NCI-H2107 treated with DMSO at 0.1 percent for 48 hours (cell line): ENCODE measurements at regions not wholly inside any gene's neighbourhood (a gene's known extent, or its start where the extent isn't known, plus 50 kb on each side); places are given as distances from the start of the nearest gene placed in this dataset.

Experiments used
- DNase-seq: peaks from one replicate; lab custom pipeline; 2025; ENCODE audit not compliant: unreplicated experiment; lab: John Stamatoyannopoulos, UW

DNA sequence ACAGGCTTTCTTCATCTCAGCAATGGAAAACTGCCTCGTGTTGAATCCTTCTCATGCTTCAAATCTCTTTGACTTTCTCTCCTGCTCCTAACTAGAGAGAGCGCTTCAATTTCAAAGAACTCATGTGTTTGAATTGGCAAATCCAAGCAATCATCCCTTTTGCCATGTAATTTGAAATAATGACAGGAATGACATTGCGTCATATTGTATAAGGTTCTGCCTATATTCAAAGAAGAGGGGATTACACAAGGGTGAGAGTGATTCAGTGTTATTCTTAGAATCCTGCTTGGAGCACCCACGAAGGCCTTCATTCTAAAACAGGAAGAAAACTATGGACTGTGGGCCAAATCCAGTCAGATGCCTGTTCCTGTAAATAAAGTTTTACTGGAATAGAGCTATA, 720.6 kb downstream of the JRKL start:
- no peak for DNase-seq

DNA sequence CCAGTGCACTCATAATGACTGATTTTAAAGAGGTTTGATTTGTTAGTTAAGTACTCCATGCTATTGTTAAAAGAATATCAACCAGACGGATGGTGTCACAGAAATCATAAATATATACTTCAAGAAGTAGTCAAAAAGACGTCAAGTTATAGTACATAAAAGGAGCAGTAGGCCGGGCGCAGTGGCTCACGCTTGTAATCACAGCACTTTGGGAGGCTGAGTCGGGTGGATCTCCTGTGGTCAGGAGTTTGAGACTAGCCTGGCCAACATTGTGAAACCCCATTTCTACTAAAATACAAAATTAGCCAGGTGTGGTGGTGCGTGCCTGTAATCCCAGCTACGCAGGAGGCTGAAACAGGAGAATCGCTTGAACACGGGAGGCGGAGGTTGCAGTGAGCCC, 721.7 kb downstream of the JRKL start:
- DNase-seq, result no peak

DNA sequence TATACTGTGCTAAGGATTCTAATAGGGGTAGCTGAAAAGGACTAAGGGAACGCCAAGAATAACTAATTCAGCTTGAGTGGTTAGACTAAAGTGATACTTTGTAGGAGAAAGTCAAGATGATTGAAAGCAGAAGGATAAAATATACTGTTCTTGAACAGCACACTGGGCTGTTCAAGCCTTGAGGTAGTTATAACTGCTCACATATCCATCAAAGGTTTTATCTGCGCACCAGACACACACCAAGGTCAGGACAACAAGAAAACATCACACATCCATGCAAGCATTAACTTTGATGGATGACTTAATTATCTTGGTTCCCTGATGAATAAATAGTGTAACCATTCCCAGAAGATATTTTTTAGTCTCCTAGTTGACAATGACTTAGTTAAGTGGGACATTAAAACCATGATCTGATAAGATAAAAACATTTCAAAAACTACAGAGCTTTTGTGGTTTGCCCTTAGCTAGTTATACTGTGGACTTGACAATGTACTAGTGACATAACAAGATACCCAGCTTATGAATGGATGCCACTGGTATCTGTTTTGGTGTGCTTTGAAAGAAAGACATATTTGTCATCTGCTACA, 728.9 kb downstream of the JRKL start:
- DNase-seq, result no peak

DNA sequence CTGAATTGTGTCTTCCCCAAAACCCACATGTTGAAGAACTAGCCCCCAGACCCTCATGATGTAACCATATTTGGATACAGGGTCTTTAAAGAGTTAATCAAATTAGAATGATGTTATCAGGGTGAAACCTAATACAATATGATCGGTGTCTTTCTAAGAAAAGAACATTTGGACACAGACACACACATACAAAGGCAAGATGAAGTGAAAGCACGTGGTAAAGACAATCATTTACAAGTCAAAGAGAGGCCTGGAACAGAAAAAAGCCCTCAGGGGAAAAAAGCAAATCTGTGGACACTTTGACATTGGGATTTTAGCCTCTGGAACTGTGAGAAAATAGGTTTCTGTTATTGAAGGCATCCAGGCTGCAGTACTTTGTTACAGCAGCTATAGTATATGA, 733.4 kb downstream of the JRKL start:
- DNase-seq, result no peak

DNA sequence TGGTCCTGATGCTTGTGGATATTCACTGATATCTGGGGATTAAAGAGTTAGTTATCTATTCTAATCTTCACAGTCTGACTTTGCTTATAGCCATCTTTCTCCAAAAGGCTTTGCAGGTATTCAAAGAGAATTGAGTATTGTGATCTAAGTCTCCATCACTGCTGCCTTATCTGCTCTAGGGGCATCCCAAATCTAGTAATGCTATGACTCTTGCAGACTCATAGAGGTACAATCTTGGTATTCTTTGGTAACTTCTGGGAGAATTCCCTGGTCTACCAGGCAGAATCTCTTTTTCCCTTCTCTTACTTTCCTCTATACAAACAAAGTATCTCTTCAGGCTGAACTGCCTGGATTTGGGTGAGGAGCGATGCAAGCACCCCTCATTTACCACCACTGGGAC, 746.3 kb downstream of the JRKL start:
- DNase-seq, result no peak

DNA sequence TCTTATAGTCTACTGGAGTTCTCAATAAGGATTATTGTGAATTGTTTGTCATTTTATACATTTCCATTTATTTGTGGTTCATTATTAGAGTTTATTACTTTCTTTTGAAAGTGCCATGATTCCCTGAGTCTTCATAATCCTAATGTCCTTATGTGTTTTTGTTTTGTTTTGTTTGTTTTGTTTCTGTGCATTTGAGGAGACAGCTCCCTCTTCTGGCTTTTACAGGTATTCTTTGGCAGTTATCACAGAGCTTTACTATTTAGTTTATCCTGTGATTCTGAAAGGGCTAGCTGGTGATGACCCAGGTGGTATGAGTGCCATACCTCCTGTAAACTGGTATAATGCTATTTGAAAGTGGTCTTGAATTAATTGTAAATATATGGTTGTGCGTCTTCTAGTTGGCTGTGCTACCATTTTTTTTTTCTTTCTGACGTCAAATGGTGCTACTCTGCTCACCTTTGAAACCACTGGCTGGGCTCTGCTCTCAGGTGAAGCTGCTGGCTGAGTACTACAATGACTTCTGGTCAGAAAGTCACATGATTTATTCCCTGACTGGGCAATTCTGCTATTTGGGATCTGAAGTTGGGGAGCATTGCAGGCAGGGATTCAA, 751.2 kb downstream of the JRKL start:
- no peak for DNase-seq

DNA sequence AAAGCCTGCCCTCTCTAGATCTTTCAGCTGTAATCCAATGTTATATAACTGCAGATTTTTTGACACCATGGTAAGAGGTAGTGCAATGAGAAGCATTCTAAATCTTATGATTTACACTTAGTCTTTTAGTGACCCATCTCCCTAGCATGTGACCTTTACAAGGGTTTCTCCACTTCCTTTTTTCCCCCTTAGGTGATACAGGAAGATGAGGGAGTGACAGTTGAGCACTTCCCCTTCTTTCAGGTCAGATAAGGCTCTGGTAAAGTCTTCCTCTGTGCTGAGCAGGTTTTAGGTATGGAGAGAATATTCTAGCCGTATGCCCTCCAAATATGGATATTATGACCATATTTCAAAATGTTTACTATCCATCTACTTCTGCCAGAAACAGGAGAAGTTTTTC, 753.6 kb downstream of the JRKL start:
- DNase-seq, result no peak

DNA sequence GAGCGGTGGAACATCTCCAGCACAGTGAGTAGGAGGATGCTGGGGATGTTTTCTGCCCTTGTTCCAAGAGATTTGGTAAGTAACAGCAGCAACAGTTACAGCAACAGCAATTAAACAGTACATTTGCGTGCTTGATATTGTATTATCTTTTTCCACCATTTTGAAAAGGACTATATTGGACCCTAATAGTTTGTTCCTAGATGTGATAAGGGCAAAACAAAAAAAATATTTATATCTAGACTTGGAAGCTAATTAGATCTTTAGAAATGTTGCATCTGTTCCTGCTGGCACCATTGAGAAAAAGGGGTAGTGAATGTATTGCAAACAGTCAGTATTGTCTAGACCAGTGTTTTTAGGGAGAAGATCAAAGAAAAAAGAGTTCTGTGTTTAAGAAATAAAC, 759.9 kb downstream of the JRKL start:
- no peak for DNase-seq

DNA sequence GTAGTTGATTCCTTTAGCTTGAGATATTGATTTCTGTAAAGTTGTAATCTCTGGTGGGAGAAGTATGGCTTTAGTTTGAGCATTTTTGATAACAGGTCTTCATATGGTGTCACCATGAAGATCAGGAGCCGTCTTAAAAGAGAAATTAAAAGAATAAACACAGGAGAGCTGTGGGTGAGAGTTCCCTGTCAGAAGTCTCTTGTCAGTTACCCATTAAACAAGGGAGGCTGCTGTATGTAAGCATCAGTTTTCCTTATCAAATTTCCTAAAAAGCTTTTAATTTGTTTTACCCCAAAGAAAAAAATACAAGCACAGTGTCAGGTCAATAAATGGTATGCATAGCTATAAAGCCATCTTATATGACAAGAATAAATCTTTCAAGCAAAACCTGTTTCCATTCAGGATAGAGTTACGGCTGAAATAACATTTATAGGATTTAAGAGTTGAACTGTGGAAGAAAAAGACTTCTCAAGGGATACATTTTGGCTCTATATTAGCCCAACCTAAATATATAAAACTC, 767.5 kb downstream of the JRKL start:
- no peak for DNase-seq

DNA sequence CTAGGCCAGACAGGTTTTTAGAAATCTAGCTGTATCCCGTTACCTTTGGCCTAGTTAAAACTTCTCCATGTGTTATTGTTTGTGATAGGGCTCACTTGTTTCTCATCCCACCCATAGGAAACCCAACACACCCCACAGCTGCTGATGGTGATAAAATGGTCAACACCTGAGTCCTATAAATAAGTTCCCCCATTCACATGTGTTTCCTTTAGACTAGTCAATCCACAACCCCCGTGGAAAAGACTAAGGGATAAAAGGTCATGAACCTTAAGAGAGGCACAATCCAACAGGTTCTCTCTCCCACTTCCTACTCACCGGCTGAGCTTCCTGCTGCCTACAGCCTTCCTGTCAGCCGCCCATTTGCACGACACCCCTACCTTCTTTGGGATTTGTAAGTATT, 768.4 kb downstream of the JRKL start:
- no peak for DNase-seq

DNA sequence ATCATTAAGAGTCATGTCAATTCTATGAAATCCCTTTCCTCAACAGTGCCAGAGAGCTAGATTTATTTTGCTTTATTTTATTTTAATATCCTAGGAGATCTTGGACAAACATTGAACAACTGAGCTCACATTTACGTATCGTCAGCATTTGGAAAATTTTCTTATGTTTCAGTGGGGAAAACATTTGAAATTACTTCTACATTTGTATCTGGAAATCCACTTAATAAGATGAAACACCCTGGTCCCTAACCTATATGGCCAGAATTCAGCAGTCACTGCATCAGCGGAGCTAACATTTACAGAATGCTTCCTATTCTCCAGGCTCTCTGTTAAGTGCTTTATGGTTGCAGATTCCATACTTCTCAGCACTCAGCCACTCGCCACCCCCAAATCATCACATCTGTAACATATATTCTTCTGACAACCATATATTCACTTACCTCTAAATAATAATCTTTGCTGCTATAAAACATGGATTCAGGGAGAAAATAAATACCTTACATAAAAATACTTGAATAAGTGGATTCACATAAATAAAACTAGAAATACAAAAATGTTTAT, 773.9 kb downstream of the JRKL start:
- DNase-seq, result no peak

DNA sequence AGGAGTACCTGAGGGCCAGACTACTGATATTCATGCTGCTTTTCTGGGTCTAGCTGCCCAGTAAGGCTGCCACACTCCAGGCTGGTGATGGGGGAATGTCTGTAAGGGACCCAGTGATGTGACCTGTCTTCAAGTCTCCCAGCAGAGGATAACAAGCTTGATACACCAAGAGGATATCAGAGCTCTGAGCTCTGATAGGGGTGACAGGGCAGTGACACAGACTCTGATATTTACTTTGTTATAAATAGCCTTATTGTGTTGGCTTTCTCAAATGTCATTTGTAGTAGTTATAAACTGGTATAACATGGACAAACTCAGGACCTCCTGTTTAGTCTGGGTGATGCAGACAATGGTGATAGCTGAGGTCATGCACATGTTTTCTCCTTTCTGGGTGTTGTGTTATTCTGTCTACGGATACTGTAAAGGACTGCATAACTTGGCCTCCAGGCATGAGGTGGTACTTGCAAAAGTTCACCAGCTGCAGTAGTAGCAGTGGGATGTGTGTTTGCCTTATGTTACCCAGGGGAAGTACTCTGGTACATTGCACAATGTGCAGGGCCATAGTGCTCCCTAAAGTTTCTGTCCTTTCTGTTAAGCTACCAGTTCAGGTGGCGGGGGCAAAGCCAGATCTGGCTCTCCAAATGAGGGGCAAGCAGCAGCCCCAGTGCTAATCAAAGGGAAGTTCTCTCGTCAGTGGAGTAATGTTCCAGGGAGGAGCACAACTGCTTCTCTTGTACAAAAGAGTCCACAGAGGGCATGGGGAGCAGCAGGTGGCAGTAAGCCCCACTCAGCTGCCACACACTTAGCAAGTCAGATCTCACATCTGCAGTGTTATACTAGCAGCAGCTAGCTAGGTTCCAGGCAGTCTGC, 812.2 kb downstream of the JRKL start:
- DNase-seq, result no peak

DNA sequence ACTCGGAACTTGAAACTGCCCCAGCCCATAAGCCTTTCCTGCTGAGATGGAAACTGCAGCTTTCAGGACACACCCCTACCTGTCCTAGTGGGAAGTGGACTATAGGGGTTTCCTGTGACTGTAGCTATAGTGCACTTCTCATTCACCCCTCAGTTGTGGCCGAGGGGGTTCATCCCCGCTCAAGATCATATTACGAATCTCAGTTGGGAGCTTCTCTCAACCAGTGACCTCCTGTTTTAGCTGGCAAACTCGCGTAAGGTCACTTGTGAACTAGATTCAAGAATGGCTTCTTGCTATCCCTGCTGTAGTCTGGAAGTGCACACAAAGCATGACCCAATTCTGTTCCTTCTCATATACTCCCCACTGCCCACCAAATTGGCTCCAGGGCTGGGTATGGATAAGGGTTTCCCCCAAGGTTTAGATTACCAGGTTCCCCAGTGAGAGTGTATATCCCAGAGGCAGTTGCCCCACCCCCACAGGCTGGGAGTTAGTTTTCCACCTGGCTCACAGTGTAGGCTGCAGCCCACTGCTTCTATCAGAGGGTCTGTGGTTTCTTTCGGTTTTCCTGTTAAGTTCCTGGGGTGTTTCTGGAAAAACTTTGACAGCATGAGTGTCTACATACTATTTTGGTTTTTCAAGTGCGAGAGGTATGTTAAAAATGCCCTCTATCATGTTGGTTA, 812.9 kb downstream of the JRKL start:
- no peak for DNase-seq

DNA sequence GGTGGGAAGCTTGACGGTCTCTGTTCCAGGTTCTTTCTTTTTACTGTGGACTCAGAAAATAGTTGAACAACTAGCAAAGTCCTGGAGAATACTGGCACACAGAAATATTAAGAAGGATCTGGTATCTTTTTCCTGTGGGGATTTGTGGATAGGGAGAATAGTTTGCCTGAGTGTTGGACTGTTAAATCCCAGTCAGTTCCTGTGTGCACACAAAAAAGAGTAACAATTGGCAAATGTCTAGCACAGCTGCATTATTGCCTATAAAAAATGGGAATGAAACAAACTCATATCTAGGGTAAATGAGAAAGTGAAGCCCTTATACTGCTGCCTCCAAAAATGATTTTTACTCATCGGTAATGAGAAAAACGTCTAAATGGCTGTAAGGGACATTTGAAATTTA, 828.2 kb downstream of the JRKL start:
- no peak for DNase-seq

DNA sequence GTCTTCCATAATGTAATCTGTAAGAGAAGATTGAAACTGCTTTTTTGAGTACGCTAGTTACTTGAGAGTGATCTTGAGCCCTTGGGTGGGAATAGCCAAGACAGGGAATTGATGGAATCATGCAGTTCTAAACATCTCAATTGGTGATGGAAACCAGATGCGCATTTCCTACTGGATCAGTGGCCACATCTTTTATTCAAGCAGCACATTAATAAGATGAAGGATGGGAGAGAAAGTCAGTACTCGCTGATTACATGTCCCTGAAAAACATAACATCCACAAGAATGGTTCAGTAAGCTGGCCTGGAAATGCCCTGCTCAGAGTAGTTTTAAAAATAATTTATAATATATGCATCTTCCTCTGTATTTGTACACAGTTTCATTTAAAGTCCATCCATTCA, 833.8 kb downstream of the JRKL start:
- no peak for DNase-seq

DNA sequence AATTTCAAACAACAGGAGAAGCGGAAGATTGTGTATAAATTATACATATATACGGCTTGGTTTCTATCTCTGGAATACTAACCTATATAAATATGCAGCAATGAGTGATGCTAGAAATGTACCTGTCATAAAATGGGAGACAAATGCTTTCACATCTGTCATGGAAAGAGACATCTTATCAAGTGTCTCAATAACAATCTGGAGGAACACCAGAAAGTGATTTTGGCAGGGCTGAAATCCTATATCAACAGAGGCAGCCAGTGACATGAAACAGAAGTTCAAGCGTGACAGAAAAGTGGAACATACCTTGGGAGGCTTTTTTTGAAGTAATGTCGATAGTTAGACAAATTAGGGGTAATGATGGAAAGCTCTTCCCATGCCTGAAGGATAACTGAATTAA, 834.6 kb downstream of the JRKL start:
- DNase-seq, result no peak

DNA sequence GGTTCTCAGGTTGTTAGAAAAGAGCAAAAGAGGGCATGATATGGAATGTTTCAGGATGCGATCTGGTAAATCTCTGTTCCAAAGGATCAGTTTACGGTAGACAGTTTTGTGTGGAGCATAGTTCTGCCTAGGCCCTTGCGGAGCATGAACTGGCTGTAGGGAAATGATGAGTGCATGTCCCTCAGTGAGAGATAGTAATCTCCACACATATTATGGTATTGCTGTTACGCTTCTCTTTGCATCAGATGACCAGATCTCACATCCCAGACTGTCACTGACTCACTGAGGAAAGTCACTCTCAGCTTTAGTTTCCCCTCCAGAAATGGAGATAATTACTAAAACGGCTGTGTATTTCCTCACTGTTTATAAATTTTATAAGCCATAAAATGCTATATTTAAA, 836.0 kb downstream of the JRKL start:
- DNase-seq, result no peak

DNA sequence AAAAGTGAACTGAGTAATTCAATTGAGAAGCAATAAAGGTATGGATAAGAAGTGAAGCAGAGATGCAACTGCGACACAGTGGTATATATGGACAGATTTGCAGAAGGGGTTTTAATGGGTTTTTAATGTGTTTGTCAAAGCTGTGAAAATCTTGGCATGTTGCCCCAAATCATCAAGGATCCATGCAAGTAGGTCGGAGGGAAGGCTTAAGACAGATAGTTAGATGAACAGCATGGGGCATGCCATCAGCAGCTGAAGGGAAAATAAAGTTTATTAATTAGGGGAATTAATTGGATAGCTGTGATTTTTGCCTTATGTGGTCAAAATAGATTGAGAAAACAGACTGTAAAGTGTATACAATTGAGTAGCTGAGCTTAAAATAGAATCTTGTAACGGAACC, 840.1 kb downstream of the JRKL start:
- no peak for DNase-seq

DNA sequence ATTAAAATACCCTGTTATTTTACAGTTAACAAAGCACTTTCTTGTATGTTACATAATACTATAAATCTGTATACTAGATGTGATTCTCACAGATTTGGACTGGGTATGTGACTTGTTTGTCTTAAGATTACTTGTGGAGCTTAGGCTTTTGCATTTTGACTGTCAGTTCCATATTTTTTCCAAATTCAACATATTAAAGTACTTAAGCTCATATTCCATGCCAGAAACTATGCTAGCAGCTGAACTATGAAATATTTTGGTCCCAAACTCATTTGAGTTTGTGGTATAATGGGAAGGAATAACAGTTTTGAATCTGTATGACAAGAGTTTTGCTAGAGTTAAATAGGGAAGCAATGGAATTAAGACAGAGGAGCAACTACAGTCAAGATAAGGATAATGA, 841.4 kb downstream of the JRKL start:
- DNase-seq, result no peak

DNA sequence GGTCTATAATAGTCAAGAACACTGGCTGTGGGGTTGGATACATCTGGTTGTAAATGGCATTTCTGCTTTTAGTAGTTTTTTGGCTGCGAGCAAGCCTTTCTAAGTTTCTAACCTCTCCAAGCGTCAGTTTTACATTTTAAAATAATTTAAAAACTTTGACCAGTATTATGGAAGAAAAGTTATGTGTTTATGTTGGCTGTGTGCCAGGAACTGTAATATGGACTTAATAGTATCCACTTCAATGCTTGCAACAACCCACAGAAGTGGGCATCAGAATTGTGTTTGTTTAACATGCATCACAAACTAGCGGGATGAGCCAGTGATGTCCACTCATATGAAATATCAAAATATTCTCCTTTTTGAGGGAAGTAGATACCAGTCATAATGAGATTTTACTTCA, 844.2 kb downstream of the JRKL start:
- DNase-seq, result no peak

DNA sequence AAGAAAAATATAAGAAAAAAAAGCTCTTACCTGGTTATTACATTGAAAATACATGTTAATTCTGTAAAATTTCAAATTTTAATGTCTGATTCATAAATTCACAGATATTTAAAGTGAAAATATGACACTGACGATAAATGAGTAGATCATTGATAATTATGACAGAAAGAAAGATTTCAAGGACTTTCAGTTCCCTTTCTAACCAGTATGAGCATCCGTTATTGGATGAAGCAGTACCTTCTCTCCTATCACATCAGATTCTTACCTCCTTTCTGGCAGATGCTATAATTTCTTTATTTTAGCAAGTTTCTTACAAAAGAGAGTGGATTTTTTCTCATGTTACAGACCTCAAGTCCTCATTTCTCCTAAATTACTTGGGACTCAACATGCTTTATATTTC, 847.3 kb downstream of the JRKL start:
- no peak for DNase-seq
